H1 (cell line): ENCODE measurements at regions not wholly inside any gene's neighbourhood (a gene's known extent, or its start where the extent isn't known, plus 50 kb on each side); places are given as distances from the start of the nearest gene placed in this dataset.

Experiments
- CTCF ChIA-PET: fragments of 300-600 bp; sonication (Branson Sonifier 250); formaldehyde crosslinking; loops from one replicate; lab custom pipeline; 2021; ENCODE audit not compliant: partially characterized antibody; lab: Charles Lee
- POLR2A ChIA-PET: fragments of 300-600 bp; sonication (Branson Sonifier 250); formaldehyde crosslinking; loops from one replicate; lab custom pipeline; 2021; ENCODE audit warnings: inconsistent platforms; ENCODE audit not compliant: partially characterized antibody; lab: Charles Lee
- DNase-seq, 2 experiments: peaks; one replicate each; pipeline versions ENCODE4 v3.0.0 to v3.0.0-alpha.2; 2010 to 2022; ENCODE audit warnings: low spot score in 2 of 2, low read depth in 1 of 2, mixed read lengths in 1 of 2
- FAIRE-seq: peaks from 2 replicates; lab custom pipeline; 2011; peaks lifted over from hg19 to GRCh38; lab: Jason Lieb, UNC
- H2AFZ ChIP-seq: 2 replicates; pipeline ENCODE4 v1.8.1; 2012; ENCODE audit warnings: low read length, inconsistent platforms
- H2AK5ac ChIP-seq: 2 replicates; pipeline ENCODE4 v1.6.1; 2013; ENCODE audit warnings: low read depth, low read length
- H2BK120ac ChIP-seq: replicated peaks from 2 replicates; pipeline ENCODE3; 2013; ENCODE audit warnings: low read depth, low read length, inconsistent platforms
- H2BK12ac ChIP-seq: 2 replicates; pipeline ENCODE4 v1.6.1; 2013; ENCODE audit warnings: low read depth, low read length
- H2BK15ac ChIP-seq: 2 replicates; pipeline ENCODE4 v1.6.1; 2013; ENCODE audit warnings: low read length
- H2BK20ac ChIP-seq: 2 replicates; pipeline ENCODE4 v1.6.1; 2013; ENCODE audit warnings: low read length
- H2BK5ac ChIP-seq: 2 replicates; pipeline ENCODE4 v1.6.1; 2013; ENCODE audit warnings: low read depth, low read length
- H3K14ac ChIP-seq: 2 replicates; pipeline ENCODE4 v1.6.1; 2013; ENCODE audit warnings: inconsistent platforms; ENCODE audit not compliant: insufficient read length
- H3K18ac ChIP-seq: 2 replicates; pipeline ENCODE4 v1.6.1; 2013; ENCODE audit warnings: low read length; ENCODE audit errors: extremely low read depth
- H3K23ac ChIP-seq: 2 replicates; pipeline ENCODE4 v1.6.1; 2013; ENCODE audit warnings: inconsistent platforms; ENCODE audit not compliant: insufficient read length
- H3K23me2 ChIP-seq: 2 replicates; pipeline ENCODE4 v1.6.1; 2013; ENCODE audit warnings: low read depth, low read length
- H3K27ac ChIP-seq: 2 replicates; pipeline ENCODE4 v1.6.1; 2011; ENCODE audit warnings: low read depth, low read length, inconsistent platforms
- H3K27me3 ChIP-seq, 4 experiments: replicated peaks in 1 of 4; 1 replicate in 1 of 4; 2 replicates in 3 of 4; pipeline versions ENCODE4 v1.6.1 to v1.8.1; 2011 to 2013; ENCODE audit warnings: low read length in 3 of 4, mild to moderate bottlenecking in 3 of 4, inconsistent platforms in 2 of 4, mixed read lengths in 2 of 4, moderate library complexity in 1 of 4; ENCODE audit not compliant: control insufficient read depth in 3 of 4, insufficient read depth in 3 of 4; ENCODE audit errors: extremely low read depth in 1 of 4
- H3K36me3 ChIP-seq, 4 experiments: 2 replicates each; pipeline versions ENCODE4 v1.6.1 to v1.8.1; 2011 to 2013; ENCODE audit warnings: mild to moderate bottlenecking in 4 of 4, low read length in 3 of 4, moderate library complexity in 2 of 4, control low read depth in 1 of 4, inconsistent platforms in 1 of 4; ENCODE audit not compliant: insufficient read depth in 4 of 4, control insufficient read depth in 2 of 4
- H3K4ac ChIP-seq: replicated peaks from 2 replicates; pipeline ENCODE3; 2013; ENCODE audit warnings: low read length, low read depth, mixed read lengths, inconsistent platforms; ENCODE audit not compliant: insufficient read length
- H3K4me1 ChIP-seq, 4 experiments: replicated peaks in 1 of 4; 1 replicate in 1 of 4; 2 replicates in 3 of 4; pipeline versions ENCODE4 v1.6.1 to v1.8.1; 2011 to 2013; ENCODE audit warnings: low read length in 3 of 4, inconsistent platforms in 2 of 4, mixed read lengths in 1 of 4; ENCODE audit not compliant: insufficient read depth in 4 of 4, control insufficient read depth in 3 of 4
- H3K4me2 ChIP-seq, 2 experiments: 2 replicates each; pipeline versions ENCODE4 v1.6.1 to v1.8.1; 2011 to 2013; ENCODE audit warnings: low read depth in 2 of 2, low read length in 2 of 2, control low read depth in 1 of 2, inconsistent platforms in 1 of 2, mild to moderate bottlenecking in 1 of 2; ENCODE audit not compliant: insufficient read depth in 1 of 2
- H3K4me3 ChIP-seq, 4 experiments: fragments of 200-600, 300-600 bp in 1 of 4; sonication (generic), shearing (Covaris generic), sonication (Bioruptor Twin) in 1 of 4; 2 replicates each; pipeline versions ENCODE4 v1.5.1 to v1.8.1; 2011 to 2016; ENCODE audit warnings: low read length in 4 of 4, low read depth in 3 of 4, control low read depth in 2 of 4, inconsistent platforms in 2 of 4, mild to moderate bottlenecking in 2 of 4, mixed read lengths in 1 of 4, moderate library complexity in 1 of 4; ENCODE audit not compliant: insufficient read depth in 2 of 4; ENCODE audit errors: extremely low read depth in 1 of 4
- H3K56ac ChIP-seq: replicated peaks from 2 replicates; pipeline ENCODE3; 2013; ENCODE audit warnings: low read depth, mild to moderate bottlenecking, mixed read lengths, low read length, inconsistent platforms; ENCODE audit not compliant: insufficient read length
- H3K79me1 ChIP-seq: 2 replicates; pipeline ENCODE4 v1.6.1; 2013; ENCODE audit warnings: low read depth, low read length, control low read depth
- H3K79me2 ChIP-seq, 2 experiments: 2 replicates each; pipeline versions ENCODE4 v1.6.1 to v1.8.1; 2012 to 2013; ENCODE audit warnings: low read length in 2 of 2, mild to moderate bottlenecking in 2 of 2, inconsistent platforms in 1 of 2; ENCODE audit not compliant: insufficient read depth in 2 of 2, control insufficient read depth in 1 of 2
- H3K9ac ChIP-seq, 4 experiments: replicated peaks in 1 of 4; 1 replicate in 1 of 4; 2 replicates in 3 of 4; pipeline versions ENCODE4 v1.6.1 to v1.8.1; 2011 to 2013; ENCODE audit warnings: low read depth in 3 of 4, low read length in 3 of 4, control low read depth in 2 of 4, mild to moderate bottlenecking in 2 of 4, moderate library complexity in 2 of 4, inconsistent platforms in 1 of 4; ENCODE audit errors: extremely low read depth in 1 of 4
- H3K9me3 ChIP-seq, 2 experiments: 2 replicates each; pipeline versions ENCODE4 v1.6.1 to v1.8.1; 2012 to 2013; ENCODE audit warnings: mild to moderate bottlenecking in 2 of 2, moderate library complexity in 2 of 2, control low read depth in 1 of 2, inconsistent platforms in 1 of 2, low read depth in 1 of 2, low read length in 1 of 2, mixed read lengths in 1 of 2; ENCODE audit not compliant: insufficient read depth in 2 of 2
- H4K20me1 ChIP-seq, 2 experiments: replicated peaks in 1 of 2; 2 replicates each; pipeline versions ENCODE3 to v1.8.1; 2011 to 2013; ENCODE audit warnings: inconsistent platforms in 2 of 2, low read length in 2 of 2, mild to moderate bottlenecking in 1 of 2; ENCODE audit not compliant: insufficient read depth in 2 of 2, control insufficient read depth in 1 of 2
- H4K5ac ChIP-seq: 2 replicates; pipeline ENCODE4 v1.6.1; 2013; ENCODE audit warnings: low read length, low read depth, mixed read lengths, inconsistent platforms; ENCODE audit not compliant: insufficient read length
- H4K8ac ChIP-seq: 2 replicates; pipeline ENCODE4 v1.8.0; 2013; ENCODE audit warnings: mild to moderate bottlenecking, moderate library complexity, low read length, inconsistent platforms; ENCODE audit not compliant: insufficient read depth; ENCODE audit errors: extremely low read depth
- H4K91ac ChIP-seq: replicated peaks from 2 replicates; pipeline ENCODE3; 2013; ENCODE audit warnings: low read length, mixed read lengths, inconsistent platforms; ENCODE audit not compliant: insufficient read length
- EP300 ChIP-seq, 2 experiments: IDR thresholded peaks; 1 replicate in 1 of 2; 2 replicates in 1 of 2; pipeline ENCODE4 v1.6.1; 2011 to 2012; ENCODE audit warnings: low read depth in 2 of 2, low read length in 2 of 2, mild to moderate bottlenecking in 2 of 2, borderline replicate concordance in 1 of 2, inconsistent platforms in 1 of 2, moderate library complexity in 1 of 2
- FOSL1 ChIP-seq: IDR thresholded peaks from 2 replicates; pipeline ENCODE4 v1.6.1; 2011; ENCODE audit warnings: mild to moderate bottlenecking, low read depth, low read length, moderate library complexity; ENCODE audit not compliant: insufficient read depth
- JUN ChIP-seq: IDR thresholded peaks from 2 replicates; pipeline ENCODE4 v1.6.1; 2011; ENCODE audit warnings: low read depth, mild to moderate bottlenecking, improper control_type of control experiment, low read length
- MAFK ChIP-seq: IDR thresholded peaks from 2 replicates; pipeline ENCODE4 v1.6.1; 2012; ENCODE audit warnings: low read depth, mild to moderate bottlenecking, improper control_type of control experiment, low read length
- RAD21 ChIP-seq, 2 experiments: IDR thresholded peaks in 1 of 2; conservative IDR thresholded peaks in 1 of 2; 2 replicates each; pipeline ENCODE4 v1.6.1; 2011; ENCODE audit warnings: low read depth in 2 of 2, low read length in 2 of 2, improper control_type of control experiment in 1 of 2, inconsistent platforms in 1 of 2, mild to moderate bottlenecking in 1 of 2, moderate library complexity in 1 of 2
- SIRT6 ChIP-seq: IDR thresholded peaks from one replicate; pipeline ENCODE4 v1.7.1; 2012; ENCODE audit warnings: low read length, inconsistent platforms
- SRF ChIP-seq: IDR thresholded peaks from 2 replicates; pipeline ENCODE4 v1.6.1; 2011; ENCODE audit warnings: mild to moderate bottlenecking, low read depth, low read length, moderate library complexity
- SUZ12 ChIP-seq: fragments of 200-600 bp; sonication (generic); IDR thresholded peaks from 2 replicates; pipeline ENCODE4 v1.6.1; 2012; ENCODE audit warnings: mild to moderate bottlenecking, inconsistent platforms, low read length, moderate library complexity, mixed read lengths
- TBP ChIP-seq: IDR thresholded peaks from 2 replicates; pipeline ENCODE4 v1.6.1; 2011; ENCODE audit warnings: low read depth, low read length, improper control_type of control experiment
- YY1 ChIP-seq: IDR thresholded peaks from 2 replicates; pipeline ENCODE4 v1.6.1; 2011; ENCODE audit warnings: low read depth, mild to moderate bottlenecking, low read length
- WGBS, 2 experiments: shearing (Covaris generic) in 1 of 2; methylation state at CpG; one replicate each; pipeline versions ENCODE4 v1.1.6 to v1.1.7; 2013 to 2015; ENCODE audit warnings: low lambda C conversion rate in 2 of 2, mixed read lengths in 2 of 2, inconsistent platforms in 1 of 2, low coverage in 1 of 2, missing lambda C conversion rate in 1 of 2; ENCODE audit not compliant: insufficient replicate concordance in 2 of 2, insufficient coverage in 1 of 2, insufficient read length in 1 of 2; ENCODE audit errors: extremely low coverage in 1 of 2, missing lambda C conversion rate in 1 of 2; 5-methylcytosine and 5-hydroxymethylcytosine counted together
- TF ChIP-seq, protein P1 (sequence below), 3 experiments: IDR thresholded peaks; 1 replicate in 2 of 3; 2 replicates in 1 of 3; pipeline versions ENCODE4 v1.5.1 to v1.6.1; 2011; ENCODE audit warnings: low read length in 3 of 3, mild to moderate bottlenecking in 3 of 3, inconsistent platforms in 2 of 3, low read depth in 1 of 3, moderate library complexity in 1 of 3; ENCODE audit not compliant: insufficient read depth in 1 of 3; ENCODE audit errors: control extremely low read depth in 1 of 3

DNA sequence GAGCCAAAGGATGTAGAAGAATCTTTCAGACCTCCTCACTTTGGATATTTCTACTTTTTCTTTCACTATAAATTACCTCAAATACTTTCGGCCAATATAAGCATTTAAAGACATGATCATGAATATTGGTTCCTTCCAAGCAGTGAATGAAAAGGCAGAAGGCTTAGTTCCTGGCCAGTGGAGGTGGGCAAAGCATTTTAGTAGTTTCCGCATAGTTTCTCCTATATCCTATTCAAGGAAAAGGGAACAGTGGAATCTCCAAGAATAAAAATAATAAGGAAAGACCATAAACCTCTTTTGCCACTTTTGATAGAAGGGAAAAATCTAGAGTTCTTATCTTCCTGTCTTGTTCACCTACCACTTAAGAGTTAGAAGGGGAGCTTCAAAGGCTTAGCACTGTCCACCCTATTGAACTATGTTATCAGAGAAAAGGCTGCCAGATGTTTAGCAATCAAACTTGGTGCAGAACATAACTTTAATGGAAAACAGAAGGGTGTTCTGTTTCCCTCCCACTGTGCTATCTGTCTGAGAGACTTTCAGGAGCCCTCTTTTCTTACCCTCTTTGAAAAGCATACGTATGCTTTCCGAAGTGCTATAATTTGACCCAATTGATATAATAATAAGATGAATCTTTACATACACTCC, 155.6 kb upstream of the DPH6 start:
- H3K4me1 ChIP-seq: peaks cover 0 to 2% (median 0%) of the 10 kb centered on the region in 4 experiments; a peak in 3 of 7 replicates
- no peak overlapping the region for H4K5ac ChIP-seq
- H2AK5ac ChIP-seq: no peak overlapping the region
- FAIRE-seq (no peak), DNase-seq (no peak)
- H3K79me1 ChIP-seq: no peaks in the 10 kb centered on the region
- no peak overlapping the region for H2BK120ac ChIP-seq
- no peak overlapping the region for H3K9ac ChIP-seq
- H3K27ac ChIP-seq: no peak overlapping the region
- no peak overlapping the region for H3K18ac ChIP-seq
- no peak overlapping the region for H2AFZ ChIP-seq
- no peaks in the 10 kb centered on the region for H3K27me3 ChIP-seq
- no peaks in the 10 kb centered on the region for H3K79me2 ChIP-seq
- no peak overlapping the region for H3K14ac ChIP-seq
- no peak overlapping the region for H3K56ac ChIP-seq
- no peaks in the 10 kb centered on the region for H4K20me1 ChIP-seq
- H2BK12ac ChIP-seq: no peak overlapping the region
- ChIA-PET POLR2A (no interaction called here), CTCF (no interaction called here)
- H4K91ac ChIP-seq: no peak overlapping the region
- no peaks in the 10 kb centered on the region for H3K9me3 ChIP-seq
- H2BK20ac ChIP-seq: no peak overlapping the region
- H2BK15ac ChIP-seq: no peak overlapping the region
- H3K4me2 ChIP-seq: no peak overlapping the region
- H4K8ac ChIP-seq: no peak overlapping the region
- H3K4ac ChIP-seq: no peak overlapping the region
- 92% methylated on average over 4 of the region's 4 CpGs; no CpG with 5 or more reads in 1 of the 2 experiments for WGBS, 2 experiments
- no peak overlapping the region for H2BK5ac ChIP-seq
- H3K4me3 ChIP-seq: no peak overlapping the region
- no peaks in the 10 kb centered on the region for H3K23me2 ChIP-seq
- no peaks in the 10 kb centered on the region; a peak in 1 of 8 replicates for H3K36me3 ChIP-seq
- H3K23ac ChIP-seq: no peak overlapping the region
- TF ChIP-seq SUZ12 (no peak), YY1 (no peak), EP300 (IDR thresholded peaks at IDR 0.05; ENCODE audit: borderline replicate concordance in 1 of 2, low read depth in 2 of 2, low read length in 2 of 2) (no peak), FOSL1 (no peak), MAFK (no peak), RAD21 (IDR thresholded peaks at IDR 0.05 in 1 of 2, conservative IDR thresholded peaks at IDR 0.05 in 1 of 2; ENCODE audit: low read depth in 2 of 2, low read length in 2 of 2) (no peak), SRF (no peak), TBP (no peak), JUN (no peak), SIRT6 (no peak)
- TF ChIP-seq, protein P1, sequence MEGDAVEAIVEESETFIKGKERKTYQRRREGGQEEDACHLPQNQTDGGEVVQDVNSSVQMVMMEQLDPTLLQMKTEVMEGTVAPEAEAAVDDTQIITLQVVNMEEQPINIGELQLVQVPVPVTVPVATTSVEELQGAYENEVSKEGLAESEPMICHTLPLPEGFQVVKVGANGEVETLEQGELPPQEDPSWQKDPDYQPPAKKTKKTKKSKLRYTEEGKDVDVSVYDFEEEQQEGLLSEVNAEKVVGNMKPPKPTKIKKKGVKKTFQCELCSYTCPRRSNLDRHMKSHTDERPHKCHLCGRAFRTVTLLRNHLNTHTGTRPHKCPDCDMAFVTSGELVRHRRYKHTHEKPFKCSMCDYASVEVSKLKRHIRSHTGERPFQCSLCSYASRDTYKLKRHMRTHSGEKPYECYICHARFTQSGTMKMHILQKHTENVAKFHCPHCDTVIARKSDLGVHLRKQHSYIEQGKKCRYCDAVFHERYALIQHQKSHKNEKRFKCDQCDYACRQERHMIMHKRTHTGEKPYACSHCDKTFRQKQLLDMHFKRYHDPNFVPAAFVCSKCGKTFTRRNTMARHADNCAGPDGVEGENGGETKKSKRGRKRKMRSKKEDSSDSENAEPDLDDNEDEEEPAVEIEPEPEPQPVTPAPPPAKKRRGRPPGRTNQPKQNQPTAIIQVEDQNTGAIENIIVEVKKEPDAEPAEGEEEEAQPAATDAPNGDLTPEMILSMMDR (IDR thresholded peaks at IDR 0.05; ENCODE audit: control extremely low read depth in 1 of 3, insufficient read depth in 1 of 3, low read depth in 1 of 3, low read length in 3 of 3): no peak
